HepG2 (cell line): ENCODE measurements at regions not wholly inside any gene's neighbourhood (a gene's known extent, or its start where the extent isn't known, plus 50 kb on each side); places are given as distances from the start of the nearest gene placed in this dataset.

Experiments used
- ATAC-seq: fragments of 200-7000 bp; cut with Tn5 transposase; 3 replicates; pipeline ENCODE4 v1.9.1; 2020; ENCODE audit warnings: mild to moderate bottlenecking, moderate library complexity
- BruUV-seq: library from RNA; stranded (reverse); fragments of 400-500 nt; replicated peaks from 2 replicates; lab custom pipeline; 2021; lab: Mats Ljungman, UMichigan
- CTCF ChIA-PET: fragments of 300-600 bp; formaldehyde crosslinking; extraction: SDS; loops from one replicate; lab custom pipeline; 2021; ENCODE audit warnings: low total read pairs, inconsistent platforms, low intra/inter-chr PET ratio; lab: Yijun Ruan, JAX
- POLR2A ChIA-PET: fragments of 350-600 bp; sonication (Branson Sonifier 250); formaldehyde crosslinking; loops from one replicate; lab custom pipeline; 2020; ENCODE audit warnings: antibody characterized with exemption, inconsistent platforms; lab: Yijun Ruan, JAX
- DNase-seq: peaks from one replicate; pipeline ENCODE4 v3.0.0-alpha.2; 2015; ENCODE audit warnings: low spot score
- FAIRE-seq: peaks from 3 replicates; lab custom pipeline; 2011; peaks lifted over from hg19 to GRCh38; lab: Jason Lieb, UNC
- H2AFZ ChIP-seq: one replicate; pipeline ENCODE4 v1.6.1; 2011; ENCODE audit warnings: low read length, inconsistent platforms
- H3K27ac ChIP-seq: fragments of 300-600 bp; 3 replicates; pipeline ENCODE4 v1.8.0; 2011; ENCODE audit warnings: mixed run types, mild to moderate bottlenecking, mixed read lengths, low read length, inconsistent platforms; ENCODE audit not compliant: insufficient read depth; ENCODE audit errors: extremely low read length
- H3K27me3 ChIP-seq, 2 experiments: fragments of 200-600 bp in 1 of 2; 2 replicates in 1 of 2; 3 replicates in 1 of 2; pipeline versions ENCODE4 v1.6.0 to v1.8.0; 2011; ENCODE audit warnings: low read length in 2 of 2, mild to moderate bottlenecking in 2 of 2, moderate library complexity in 2 of 2, inconsistent platforms in 1 of 2; ENCODE audit not compliant: insufficient read depth in 2 of 2, control insufficient read depth in 1 of 2
- H3K36me3 ChIP-seq, 2 experiments: fragments of 200-600 bp in 1 of 2; replicated peaks in 1 of 2; 2 replicates in 1 of 2; 3 replicates in 1 of 2; pipeline versions ENCODE4 v1.5.1 to v1.8.0; 2011; ENCODE audit warnings: low read length in 2 of 2, inconsistent platforms in 1 of 2; ENCODE audit not compliant: insufficient read depth in 2 of 2, control insufficient read depth in 1 of 2
- H3K4me1 ChIP-seq: 2 replicates; pipeline ENCODE4 v1.5.1; 2012; ENCODE audit warnings: low read length, inconsistent platforms; ENCODE audit not compliant: insufficient read depth
- H3K4me2 ChIP-seq: 2 replicates; pipeline ENCODE4 v1.6.0; 2011; ENCODE audit warnings: low read depth, low read length, inconsistent platforms
- H3K4me3 ChIP-seq, 3 experiments: fragments of 200-600 bp in 1 of 3; sonication (generic), shearing (Covaris generic) in 1 of 3; replicated peaks in 1 of 3; 2 replicates each; pipeline ENCODE4 v1.5.1; 2011 to 2016; ENCODE audit warnings: low read length in 3 of 3, inconsistent platforms in 2 of 3, low read depth in 2 of 3, mild to moderate bottlenecking in 2 of 3, control low read depth in 1 of 3, mixed read lengths in 1 of 3; ENCODE audit not compliant: insufficient read depth in 1 of 3
- H3K79me2 ChIP-seq: one replicate; pipeline ENCODE4 v1.6.1; 2011; ENCODE audit warnings: low read length, inconsistent platforms; ENCODE audit not compliant: insufficient read depth
- H3K9ac ChIP-seq: 2 replicates; pipeline ENCODE4 v1.6.0; 2011; ENCODE audit warnings: mild to moderate bottlenecking, low read depth, low read length, inconsistent platforms; ENCODE audit not compliant: insufficient read depth
- H3K9me3 ChIP-seq: 2 replicates; pipeline ENCODE4 v1.5.1; 2012; ENCODE audit warnings: mild to moderate bottlenecking, low read length
- H4K20me1 ChIP-seq: 2 replicates; pipeline ENCODE4 v1.6.0; 2011; ENCODE audit warnings: inconsistent platforms, mild to moderate bottlenecking, low read length, moderate library complexity; ENCODE audit not compliant: insufficient read depth
- ATRX ChIP-seq: sonication (generic); formaldehyde crosslinking; IDR thresholded peaks from 2 replicates; pipeline ENCODE4 v1.4.0; 2020; ENCODE audit warnings: missing genetic modification reagents, borderline replicate concordance
- ISL2 ChIP-seq: sonication (generic); formaldehyde crosslinking; IDR thresholded peaks from 2 replicates; pipeline ENCODE4 v1.5.0; 2020; ENCODE audit warnings: missing genetic modification reagents
- JARID2 ChIP-seq: sonication (generic); formaldehyde crosslinking; IDR thresholded peaks from 2 replicates; pipeline ENCODE4 v1.8.1; 2023; ENCODE audit warnings: missing genetic modification reagents, inconsistent platforms; ENCODE audit not compliant: insufficient replicate concordance
- KLF13 ChIP-seq: sonication (generic); formaldehyde crosslinking; IDR thresholded peaks from 2 replicates; pipeline ENCODE4 v1.4.0; 2020; ENCODE audit warnings: mild to moderate bottlenecking, missing genetic modification reagents
- KMT2B ChIP-seq: IDR thresholded peaks from 2 replicates; pipeline ENCODE4 v1.6.1; 2016; ENCODE audit warnings: missing genetic modification reagents, missing compliant biosample characterization
- NFE2L1 ChIP-seq: sonication (generic); formaldehyde crosslinking; IDR thresholded peaks from 2 replicates; pipeline ENCODE4 v1.4.0; 2020; ENCODE audit warnings: missing genetic modification reagents, mild to moderate bottlenecking, borderline replicate concordance
- NR2C2 ChIP-seq: sonication (generic); formaldehyde crosslinking; IDR thresholded peaks from 2 replicates; pipeline ENCODE4 v1.4.0; 2020; ENCODE audit warnings: missing genetic modification reagents, mild to moderate bottlenecking, moderate library complexity, borderline replicate concordance
- RXRA ChIP-seq: sonication (generic); formaldehyde crosslinking; IDR thresholded peaks from 2 replicates; pipeline ENCODE4 v1.5.1; 2020; ENCODE audit warnings: missing genetic modification reagents
- SALL2 ChIP-seq: sonication (generic); formaldehyde crosslinking; IDR thresholded peaks from 2 replicates; pipeline ENCODE4 v1.8.1; 2023; ENCODE audit warnings: mild to moderate bottlenecking, missing genetic modification reagents, inconsistent platforms
- TCF7 ChIP-seq: sonication (generic); IDR thresholded peaks from 2 replicates; pipeline ENCODE4 v1.6.1; 2016; ENCODE audit warnings: antibody characterized with exemption, low read depth
- ZMYM3 ChIP-seq: sonication (generic); formaldehyde crosslinking; IDR thresholded peaks from 2 replicates; pipeline ENCODE4 v1.5.1; 2020; ENCODE audit warnings: mild to moderate bottlenecking, missing genetic modification reagents
- ZNF512 ChIP-seq: sonication (generic); formaldehyde crosslinking; IDR thresholded peaks from 2 replicates; pipeline ENCODE4 v1.4.0; 2020; ENCODE audit warnings: mild to moderate bottlenecking, missing genetic modification reagents
- WGBS: methylation state at CpG from one replicate; pipeline ENCODE4 v1.1.6; 2017; ENCODE audit warnings: low lambda C conversion rate; 5-methylcytosine and 5-hydroxymethylcytosine counted together
- in situ Hi-C: cut with HindIII; loops from 2 replicates; pipeline ENCODE4 v1.10.0; 2017; ENCODE audit warnings: low pct_unique_long_range_greater_than_20kb; ENCODE audit not compliant: extremely low pct_ligation_motif_present
- intact Hi-C: fragments of 100-400 bp; cut with micrococcal nuclease; formaldehyde crosslinking; loops from one replicate; pipeline ENCODE4 v1.10.0; 2022; ENCODE audit not compliant: unreplicated experiment
- TF ChIP-seq, protein P1 (sequence below): sonication (generic); formaldehyde crosslinking; IDR thresholded peaks from 2 replicates; pipeline ENCODE4 v1.8.0; 2022; ENCODE audit warnings: missing genetic modification reagents, mild to moderate bottlenecking, moderate library complexity, borderline replicate concordance
- TF ChIP-seq, protein P2 (sequence below): sonication (generic); formaldehyde crosslinking; IDR thresholded peaks from 2 replicates; pipeline ENCODE4 v1.4.0; 2020; ENCODE audit warnings: missing genetic modification reagents
- TF ChIP-seq, protein P3 (sequence below): sonication (generic); formaldehyde crosslinking; IDR thresholded peaks from 2 replicates; pipeline ENCODE4 v1.5.0; 2020; ENCODE audit warnings: missing genetic modification reagents
- TF ChIP-seq, protein P4 (sequence below): sonication (generic); formaldehyde crosslinking; IDR thresholded peaks from 2 replicates; pipeline ENCODE4 v1.5.0; 2020; ENCODE audit warnings: mild to moderate bottlenecking, missing genetic modification reagents, borderline replicate concordance

DNA sequence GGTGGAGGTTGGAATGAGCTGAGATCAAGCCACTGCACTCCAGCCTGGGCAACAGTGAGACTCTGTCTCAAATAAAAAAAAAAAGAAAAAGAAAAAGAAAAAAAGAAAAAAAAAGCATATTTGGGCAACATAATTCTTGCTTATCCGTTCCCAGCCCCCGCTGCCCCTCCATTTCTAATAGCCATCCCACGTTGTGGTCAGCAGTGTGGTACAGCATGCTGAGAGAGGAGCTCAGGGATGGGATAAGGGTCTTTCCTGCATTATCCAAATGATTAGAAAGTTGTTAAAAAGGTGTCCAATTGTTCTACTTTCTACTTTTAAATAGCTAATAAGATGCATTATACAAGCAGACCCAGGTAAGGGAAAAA, 104.9 kb upstream of the ZNF92 start (continued):
- no peak for TF ChIP-seq KLF13
- TF ChIP-seq NFE2L1, result no peak
- TF ChIP-seq ATRX (CRISPR knock-in tag), result no peak

DNA sequence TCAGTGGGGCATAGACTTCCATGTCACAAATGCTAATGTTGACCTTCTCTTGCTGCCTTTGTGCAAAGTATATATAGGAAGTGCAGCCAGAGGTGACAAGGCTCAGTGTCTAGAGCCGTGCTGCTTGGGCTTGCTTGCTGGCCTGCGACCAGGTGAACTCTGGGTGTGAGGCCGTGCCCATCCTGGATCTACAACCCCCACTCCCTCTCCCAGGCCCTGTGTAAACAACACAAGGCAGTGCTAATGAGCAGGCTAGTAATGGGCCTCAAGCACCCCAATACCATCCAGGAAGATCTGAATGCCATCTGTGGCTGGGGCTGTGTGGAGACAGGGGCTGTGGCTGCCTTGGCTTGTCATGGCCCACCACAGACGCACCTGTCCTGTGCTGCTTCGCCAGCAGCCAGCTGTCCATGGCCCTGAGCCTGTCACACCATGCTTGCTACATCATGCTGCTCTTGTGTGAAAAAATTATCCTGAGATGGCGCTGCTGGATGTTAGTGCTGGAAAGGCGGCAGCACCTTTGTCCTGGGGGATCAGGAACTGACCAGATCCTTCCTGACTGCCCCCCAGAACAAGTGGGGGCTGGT, 107.6 kb upstream of the ZNF92 start:
- FAIRE-seq (no peak), ATAC-seq (peak; percentile 15), DNase-seq (no peak)
- peak overlapping the region; percentile 70 for H3K4me2 ChIP-seq
- no peak overlapping the region for H2AFZ ChIP-seq
- ChIA-PET POLR2A (no interaction called here), CTCF (no interaction called here)
- peaks cover 2 to 18% of the 10 kb centered on the region in 2 experiments; a peak in 2 of 5 replicates for H3K27me3 ChIP-seq
- WGBS, result 20% methylated on average over 5 of the region's 7 CpGs
- H3K9ac ChIP-seq, result no peak overlapping the region
- intact Hi-C loops, result no loop called here
- H3K4me3 ChIP-seq, result peak overlapping the region; percentile 8 to 32 (median 28); a peak in 5 of 6 replicates
- no TSS peak for BruUV-seq
- H3K4me1 ChIP-seq, result peaks cover 28% of the 10 kb centered on the region
- H3K36me3 ChIP-seq, result no peaks in the 10 kb centered on the region
- H3K27ac ChIP-seq, result no peak overlapping the region
- no peaks in the 10 kb centered on the region for H3K79me2 ChIP-seq
- no peaks in the 10 kb centered on the region for H3K9me3 ChIP-seq
- in situ Hi-C loops, result no loop called here
- no peaks in the 10 kb centered on the region for H4K20me1 ChIP-seq
- TF ChIP-seq ZNF512, result no peak
- TF ChIP-seq, protein P1, sequence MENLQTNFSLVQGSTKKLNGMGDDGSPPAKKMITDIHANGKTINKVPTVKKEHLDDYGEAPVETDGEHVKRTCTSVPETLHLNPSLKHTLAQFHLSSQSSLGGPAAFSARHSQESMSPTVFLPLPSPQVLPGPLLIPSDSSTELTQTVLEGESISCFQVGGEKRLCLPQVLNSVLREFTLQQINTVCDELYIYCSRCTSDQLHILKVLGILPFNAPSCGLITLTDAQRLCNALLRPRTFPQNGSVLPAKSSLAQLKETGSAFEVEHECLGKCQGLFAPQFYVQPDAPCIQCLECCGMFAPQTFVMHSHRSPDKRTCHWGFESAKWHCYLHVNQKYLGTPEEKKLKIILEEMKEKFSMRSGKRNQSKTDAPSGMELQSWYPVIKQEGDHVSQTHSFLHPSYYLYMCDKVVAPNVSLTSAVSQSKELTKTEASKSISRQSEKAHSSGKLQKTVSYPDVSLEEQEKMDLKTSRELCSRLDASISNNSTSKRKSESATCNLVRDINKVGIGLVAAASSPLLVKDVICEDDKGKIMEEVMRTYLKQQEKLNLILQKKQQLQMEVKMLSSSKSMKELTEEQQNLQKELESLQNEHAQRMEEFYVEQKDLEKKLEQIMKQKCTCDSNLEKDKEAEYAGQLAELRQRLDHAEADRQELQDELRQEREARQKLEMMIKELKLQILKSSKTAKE (CRISPR knock-in tag), result no peak
- no peak for TF ChIP-seq KMT2B (CRISPR knock-in tag)
- TF ChIP-seq NR2C2 (CRISPR knock-in tag), result no peak
- TF ChIP-seq, protein P2, sequence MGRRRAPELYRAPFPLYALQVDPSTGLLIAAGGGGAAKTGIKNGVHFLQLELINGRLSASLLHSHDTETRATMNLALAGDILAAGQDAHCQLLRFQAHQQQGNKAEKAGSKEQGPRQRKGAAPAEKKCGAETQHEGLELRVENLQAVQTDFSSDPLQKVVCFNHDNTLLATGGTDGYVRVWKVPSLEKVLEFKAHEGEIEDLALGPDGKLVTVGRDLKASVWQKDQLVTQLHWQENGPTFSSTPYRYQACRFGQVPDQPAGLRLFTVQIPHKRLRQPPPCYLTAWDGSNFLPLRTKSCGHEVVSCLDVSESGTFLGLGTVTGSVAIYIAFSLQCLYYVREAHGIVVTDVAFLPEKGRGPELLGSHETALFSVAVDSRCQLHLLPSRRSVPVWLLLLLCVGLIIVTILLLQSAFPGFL (CRISPR knock-in tag), result no peak
- TF ChIP-seq, protein P3, sequence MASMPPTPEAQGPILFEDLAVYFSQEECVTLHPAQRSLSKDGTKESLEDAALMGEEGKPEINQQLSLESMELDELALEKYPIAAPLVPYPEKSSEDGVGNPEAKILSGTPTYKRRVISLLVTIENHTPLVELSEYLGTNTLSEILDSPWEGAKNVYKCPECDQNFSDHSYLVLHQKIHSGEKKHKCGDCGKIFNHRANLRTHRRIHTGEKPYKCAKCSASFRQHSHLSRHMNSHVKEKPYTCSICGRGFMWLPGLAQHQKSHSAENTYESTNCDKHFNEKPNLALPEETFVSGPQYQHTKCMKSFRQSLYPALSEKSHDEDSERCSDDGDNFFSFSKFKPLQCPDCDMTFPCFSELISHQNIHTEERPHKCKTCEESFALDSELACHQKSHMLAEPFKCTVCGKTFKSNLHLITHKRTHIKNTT, result no peak
- TF ChIP-seq JARID2 (CRISPR knock-in tag), result no peak
- TF ChIP-seq, protein P4, sequence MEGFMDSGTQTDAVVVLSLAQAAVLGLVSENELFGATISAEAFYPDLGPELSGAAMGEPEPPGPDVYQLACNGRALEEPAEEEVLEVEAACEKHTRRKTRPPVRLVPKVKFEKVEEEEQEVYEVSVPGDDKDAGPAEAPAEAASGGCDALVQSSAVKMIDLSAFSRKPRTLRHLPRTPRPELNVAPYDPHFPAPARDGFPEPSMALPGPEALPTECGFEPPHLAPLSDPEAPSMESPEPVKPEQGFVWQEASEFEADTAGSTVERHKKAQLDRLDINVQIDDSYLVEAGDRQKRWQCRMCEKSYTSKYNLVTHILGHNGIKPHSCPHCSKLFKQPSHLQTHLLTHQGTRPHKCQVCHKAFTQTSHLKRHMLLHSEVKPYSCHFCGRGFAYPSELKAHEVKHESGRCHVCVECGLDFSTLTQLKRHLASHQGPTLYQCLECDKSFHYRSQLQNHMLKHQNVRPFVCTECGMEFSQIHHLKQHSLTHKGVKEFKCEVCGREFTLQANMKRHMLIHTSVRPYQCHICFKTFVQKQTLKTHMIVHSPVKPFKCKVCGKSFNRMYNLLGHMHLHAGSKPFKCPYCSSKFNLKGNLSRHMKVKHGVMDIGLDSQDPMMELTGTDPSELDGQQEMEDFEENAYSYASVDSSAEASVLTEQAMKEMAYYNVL (CRISPR knock-in tag), result no peak
- TF ChIP-seq ZMYM3, result no peak
- TF ChIP-seq RXRA, result peak; percentile 32; the same call in 1 of the 2 replicates
- no peak for TF ChIP-seq ISL2 (CRISPR knock-in tag)
- no peak for TF ChIP-seq SALL2 (CRISPR knock-in tag)
- no peak for TF ChIP-seq TCF7
